K562 (cell line): ENCODE measurements at regions not wholly inside any gene's neighbourhood (a gene's known extent, or its start where the extent isn't known, plus 50 kb on each side); places are given as distances from the start of the nearest gene placed in this dataset.

Experiments
- DNMT1 ChIP-seq: fragments of 450-650 bp; IDR thresholded peaks from 2 replicates; pipeline ENCODE4 v1.6.1; 2016; ENCODE audit warnings: antibody characterized with exemption, mild to moderate bottlenecking
- TF ChIP-seq, protein P1 (sequence below), 2 experiments: fragments of 450-650 bp; IDR thresholded peaks; 2 replicates each; pipeline ENCODE4 v1.6.1; 2018; ENCODE audit warnings: mild to moderate bottlenecking in 2 of 2, low read depth in 1 of 2; ENCODE audit not compliant: partially characterized antibody in 2 of 2
- TF ChIP-seq, protein P2 (sequence below): sonication (generic); formaldehyde crosslinking; IDR thresholded peaks from 2 replicates; pipeline ENCODE4 v1.8.0; 2023; ENCODE audit warnings: missing genetic modification reagents, mild to moderate bottlenecking, borderline replicate concordance

GRCh38 chr1:56268519-56269140, 310.7 kb downstream of the PLPP3 start (continued):
- TF ChIP-seq, protein P1, sequence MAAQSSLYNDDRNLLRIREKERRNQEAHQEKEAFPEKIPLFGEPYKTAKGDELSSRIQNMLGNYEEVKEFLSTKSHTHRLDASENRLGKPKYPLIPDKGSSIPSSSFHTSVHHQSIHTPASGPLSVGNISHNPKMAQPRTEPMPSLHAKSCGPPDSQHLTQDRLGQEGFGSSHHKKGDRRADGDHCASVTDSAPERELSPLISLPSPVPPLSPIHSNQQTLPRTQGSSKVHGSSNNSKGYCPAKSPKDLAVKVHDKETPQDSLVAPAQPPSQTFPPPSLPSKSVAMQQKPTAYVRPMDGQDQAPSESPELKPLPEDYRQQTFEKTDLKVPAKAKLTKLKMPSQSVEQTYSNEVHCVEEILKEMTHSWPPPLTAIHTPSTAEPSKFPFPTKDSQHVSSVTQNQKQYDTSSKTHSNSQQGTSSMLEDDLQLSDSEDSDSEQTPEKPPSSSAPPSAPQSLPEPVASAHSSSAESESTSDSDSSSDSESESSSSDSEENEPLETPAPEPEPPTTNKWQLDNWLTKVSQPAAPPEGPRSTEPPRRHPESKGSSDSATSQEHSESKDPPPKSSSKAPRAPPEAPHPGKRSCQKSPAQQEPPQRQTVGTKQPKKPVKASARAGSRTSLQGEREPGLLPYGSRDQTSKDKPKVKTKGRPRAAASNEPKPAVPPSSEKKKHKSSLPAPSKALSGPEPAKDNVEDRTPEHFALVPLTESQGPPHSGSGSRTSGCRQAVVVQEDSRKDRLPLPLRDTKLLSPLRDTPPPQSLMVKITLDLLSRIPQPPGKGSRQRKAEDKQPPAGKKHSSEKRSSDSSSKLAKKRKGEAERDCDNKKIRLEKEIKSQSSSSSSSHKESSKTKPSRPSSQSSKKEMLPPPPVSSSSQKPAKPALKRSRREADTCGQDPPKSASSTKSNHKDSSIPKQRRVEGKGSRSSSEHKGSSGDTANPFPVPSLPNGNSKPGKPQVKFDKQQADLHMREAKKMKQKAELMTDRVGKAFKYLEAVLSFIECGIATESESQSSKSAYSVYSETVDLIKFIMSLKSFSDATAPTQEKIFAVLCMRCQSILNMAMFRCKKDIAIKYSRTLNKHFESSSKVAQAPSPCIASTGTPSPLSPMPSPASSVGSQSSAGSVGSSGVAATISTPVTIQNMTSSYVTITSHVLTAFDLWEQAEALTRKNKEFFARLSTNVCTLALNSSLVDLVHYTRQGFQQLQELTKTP (IDR thresholded peaks at IDR 0.05; ENCODE audit: low read depth in 1 of 2, partially characterized antibody in 2 of 2), result no peak
- TF ChIP-seq, protein P2, sequence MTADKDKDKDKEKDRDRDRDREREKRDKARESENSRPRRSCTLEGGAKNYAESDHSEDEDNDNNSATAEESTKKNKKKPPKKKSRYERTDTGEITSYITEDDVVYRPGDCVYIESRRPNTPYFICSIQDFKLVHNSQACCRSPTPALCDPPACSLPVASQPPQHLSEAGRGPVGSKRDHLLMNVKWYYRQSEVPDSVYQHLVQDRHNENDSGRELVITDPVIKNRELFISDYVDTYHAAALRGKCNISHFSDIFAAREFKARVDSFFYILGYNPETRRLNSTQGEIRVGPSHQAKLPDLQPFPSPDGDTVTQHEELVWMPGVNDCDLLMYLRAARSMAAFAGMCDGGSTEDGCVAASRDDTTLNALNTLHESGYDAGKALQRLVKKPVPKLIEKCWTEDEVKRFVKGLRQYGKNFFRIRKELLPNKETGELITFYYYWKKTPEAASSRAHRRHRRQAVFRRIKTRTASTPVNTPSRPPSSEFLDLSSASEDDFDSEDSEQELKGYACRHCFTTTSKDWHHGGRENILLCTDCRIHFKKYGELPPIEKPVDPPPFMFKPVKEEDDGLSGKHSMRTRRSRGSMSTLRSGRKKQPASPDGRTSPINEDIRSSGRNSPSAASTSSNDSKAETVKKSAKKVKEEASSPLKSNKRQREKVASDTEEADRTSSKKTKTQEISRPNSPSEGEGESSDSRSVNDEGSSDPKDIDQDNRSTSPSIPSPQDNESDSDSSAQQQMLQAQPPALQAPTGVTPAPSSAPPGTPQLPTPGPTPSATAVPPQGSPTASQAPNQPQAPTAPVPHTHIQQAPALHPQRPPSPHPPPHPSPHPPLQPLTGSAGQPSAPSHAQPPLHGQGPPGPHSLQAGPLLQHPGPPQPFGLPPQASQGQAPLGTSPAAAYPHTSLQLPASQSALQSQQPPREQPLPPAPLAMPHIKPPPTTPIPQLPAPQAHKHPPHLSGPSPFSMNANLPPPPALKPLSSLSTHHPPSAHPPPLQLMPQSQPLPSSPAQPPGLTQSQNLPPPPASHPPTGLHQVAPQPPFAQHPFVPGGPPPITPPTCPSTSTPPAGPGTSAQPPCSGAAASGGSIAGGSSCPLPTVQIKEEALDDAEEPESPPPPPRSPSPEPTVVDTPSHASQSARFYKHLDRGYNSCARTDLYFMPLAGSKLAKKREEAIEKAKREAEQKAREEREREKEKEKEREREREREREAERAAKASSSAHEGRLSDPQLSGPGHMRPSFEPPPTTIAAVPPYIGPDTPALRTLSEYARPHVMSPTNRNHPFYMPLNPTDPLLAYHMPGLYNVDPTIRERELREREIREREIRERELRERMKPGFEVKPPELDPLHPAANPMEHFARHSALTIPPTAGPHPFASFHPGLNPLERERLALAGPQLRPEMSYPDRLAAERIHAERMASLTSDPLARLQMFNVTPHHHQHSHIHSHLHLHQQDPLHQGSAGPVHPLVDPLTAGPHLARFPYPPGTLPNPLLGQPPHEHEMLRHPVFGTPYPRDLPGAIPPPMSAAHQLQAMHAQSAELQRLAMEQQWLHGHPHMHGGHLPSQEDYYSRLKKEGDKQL (CRISPR knock-in tag), result no peak
- TF ChIP-seq DNMT1, result no peak
